Urothelium cell line (cell line): ENCODE measurements at regions not wholly inside any gene's neighbourhood (a gene's known extent, or its start where the extent isn't known, plus 50 kb on each side); places are given as distances from the start of the nearest gene placed in this dataset.
"Not testable (repeated sequence)": the region's sequence is repeated elsewhere in the genome, so short reads cannot be mapped to it uniquely, and the experiment has no call there.

Experiments used
- DNase-seq: peaks from one replicate; pipeline ENCODE4 v3.0.0; 2011; ENCODE audit warnings: low spot score, mixed read lengths
- FAIRE-seq: peaks from 2 replicates; lab custom pipeline; 2011; peaks lifted over from hg19 to GRCh38; lab: Jason Lieb, UNC

DNA sequence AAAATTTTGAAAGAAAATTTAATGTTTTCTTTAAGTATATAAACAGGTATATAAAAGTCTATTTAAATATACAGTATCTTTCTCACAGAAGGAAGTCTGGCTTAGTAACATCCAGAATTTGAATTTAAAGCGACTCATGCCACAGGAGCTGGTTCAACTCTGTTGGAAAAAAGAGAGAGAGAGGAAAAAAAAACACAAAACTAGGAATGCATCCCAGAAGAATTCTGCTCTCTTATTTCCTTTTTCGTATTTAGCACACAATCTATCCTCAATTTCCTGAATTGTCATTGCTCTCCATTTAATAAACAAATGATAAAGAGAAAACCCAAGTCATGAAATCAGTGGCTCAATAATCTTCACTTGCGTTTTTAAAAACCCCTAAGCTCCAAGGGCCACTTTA lies 107.5 kb upstream of the SCAF8 start:
- no peak for FAIRE-seq
- DNase-seq = no peak

DNA sequence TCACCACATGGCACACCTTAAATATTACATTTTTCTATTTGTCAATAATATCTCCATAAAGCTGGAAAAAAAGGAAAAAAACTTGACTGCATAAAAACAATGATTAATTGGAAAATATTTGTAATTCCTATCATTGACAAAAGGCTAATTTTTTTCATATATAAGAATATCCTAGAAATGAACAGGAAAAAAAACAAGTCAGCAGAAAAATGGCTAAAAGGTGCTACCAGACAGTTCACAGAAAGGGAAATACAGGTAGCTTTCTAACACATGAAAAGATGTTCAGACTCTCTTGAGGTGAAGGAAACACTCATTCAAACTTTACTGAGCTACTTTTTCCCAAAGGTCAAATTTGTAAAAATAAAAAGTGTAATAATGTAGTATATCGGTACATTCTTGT lies 104.1 kb upstream of the SCAF8 start:
- DNase-seq (no peak), FAIRE-seq (no peak)

DNA sequence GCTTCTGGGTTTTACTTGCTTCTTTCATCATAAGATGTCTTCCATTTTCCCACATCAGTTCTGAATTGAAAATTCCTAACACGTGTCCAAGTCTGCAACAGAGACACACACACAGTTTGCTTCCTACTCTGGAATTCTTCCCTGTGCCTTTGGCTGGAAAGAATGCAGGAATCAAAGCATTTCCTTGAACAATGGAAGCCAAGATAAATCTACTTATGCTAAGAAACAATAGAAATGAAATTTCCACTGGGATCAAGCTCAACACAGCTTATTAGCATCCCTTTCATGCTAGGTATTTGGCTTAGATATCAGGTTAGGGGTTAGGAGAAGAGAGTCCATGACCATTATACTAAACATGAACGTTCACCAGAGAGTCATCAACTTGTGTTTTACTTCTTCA lies 101.1 kb upstream of the SCAF8 start:
- FAIRE-seq = no peak

DNA sequence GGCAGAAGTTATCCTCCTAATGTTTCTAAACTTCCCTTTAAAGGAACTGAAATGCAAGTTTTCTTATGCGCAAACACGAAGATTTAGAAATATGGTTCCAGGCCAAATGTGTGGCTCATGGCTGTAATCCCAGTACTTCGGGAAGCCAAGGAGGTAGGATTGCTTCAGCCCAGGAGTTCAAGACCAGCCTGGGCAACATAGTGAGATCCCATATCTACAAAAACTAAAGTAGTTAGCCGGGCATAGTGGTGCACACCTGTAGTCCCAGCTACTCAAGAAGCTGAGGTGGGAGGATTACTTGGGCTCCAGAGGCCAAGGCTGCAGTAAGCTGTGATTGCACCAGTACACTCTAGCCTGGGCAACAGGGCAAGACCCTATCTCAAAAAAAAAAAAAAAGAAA lies 95.8 kb upstream of the SCAF8 start:
- DNase-seq = no peak
- no peak for FAIRE-seq

More for the DNA sequence above, 101.1 kb upstream of the SCAF8 start:
- no peak for DNase-seq

DNA sequence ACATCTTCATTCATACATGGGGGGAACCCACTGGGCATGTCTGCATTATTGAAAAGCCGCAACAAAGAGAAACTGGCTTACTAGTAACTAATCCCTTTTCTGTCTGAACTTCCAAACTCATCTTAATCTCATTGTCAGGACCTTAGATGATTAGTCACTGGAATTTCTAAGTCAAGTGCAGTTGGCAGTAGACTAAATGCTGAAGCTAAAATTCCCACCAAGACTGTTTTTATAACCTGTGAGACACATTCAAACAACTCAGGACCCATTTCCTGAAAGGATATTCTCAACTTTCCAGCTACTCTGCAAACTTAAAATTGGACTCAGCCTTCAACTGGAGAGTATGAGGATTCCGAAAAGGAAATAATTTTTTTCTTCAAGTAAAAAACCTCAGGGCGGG lies 94.8 kb upstream of the SCAF8 start:
- no peak for FAIRE-seq
- DNase-seq = no peak

DNA sequence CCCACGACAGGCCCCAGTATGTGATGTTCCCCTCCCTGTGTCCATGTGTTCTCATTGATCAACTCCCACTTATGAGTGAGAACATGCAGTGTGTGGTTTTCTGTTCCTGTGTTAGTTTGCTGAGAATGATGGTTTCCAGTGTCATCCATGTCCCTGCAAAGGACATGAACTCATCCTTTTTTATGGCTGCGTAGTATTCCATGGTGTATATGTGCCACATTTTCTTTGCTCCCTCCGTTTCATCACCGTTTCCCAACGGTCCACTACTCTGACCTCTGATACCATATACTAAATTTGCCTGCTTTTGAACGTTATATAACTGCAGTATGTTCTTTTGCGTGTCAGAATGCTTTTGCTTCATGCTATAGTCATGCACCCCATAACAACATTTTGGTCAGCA lies 94.0 kb upstream of the SCAF8 start:
- DNase-seq, FAIRE-seq: not testable (repeated sequence)

DNA sequence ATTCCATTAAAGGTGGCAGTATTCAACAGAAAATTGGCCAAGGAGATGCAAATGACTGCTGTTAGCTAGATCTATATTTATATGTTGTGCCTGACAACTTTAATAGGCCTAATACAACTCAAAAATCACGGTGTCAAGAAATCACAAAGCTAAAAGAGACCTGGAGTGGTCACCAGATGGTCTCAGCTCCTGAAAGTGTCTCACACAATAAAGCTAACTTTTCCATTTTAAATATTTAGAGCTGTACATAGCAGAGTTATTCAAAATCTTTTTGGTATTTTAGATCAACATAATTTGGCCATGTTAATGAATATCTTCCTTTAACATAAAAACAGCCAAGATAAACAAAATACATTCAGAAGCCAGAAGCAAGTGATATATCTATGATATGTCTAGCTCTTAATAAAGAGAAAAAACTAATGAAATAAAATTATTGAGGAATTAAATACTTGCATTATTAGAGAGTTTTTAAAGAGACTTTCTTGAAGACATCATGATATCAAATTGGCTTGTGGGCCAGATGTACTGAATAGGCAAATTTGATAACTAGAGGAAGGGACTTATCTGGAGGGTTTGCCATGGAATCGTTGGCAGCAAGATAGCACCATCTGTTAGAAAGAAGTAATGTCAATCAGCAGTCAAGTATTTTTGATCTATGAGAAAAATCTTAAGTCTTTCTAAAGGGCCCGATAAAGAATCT lies 84.9 kb upstream of the SCAF8 start:
- FAIRE-seq (no peak), DNase-seq (no peak)

DNA sequence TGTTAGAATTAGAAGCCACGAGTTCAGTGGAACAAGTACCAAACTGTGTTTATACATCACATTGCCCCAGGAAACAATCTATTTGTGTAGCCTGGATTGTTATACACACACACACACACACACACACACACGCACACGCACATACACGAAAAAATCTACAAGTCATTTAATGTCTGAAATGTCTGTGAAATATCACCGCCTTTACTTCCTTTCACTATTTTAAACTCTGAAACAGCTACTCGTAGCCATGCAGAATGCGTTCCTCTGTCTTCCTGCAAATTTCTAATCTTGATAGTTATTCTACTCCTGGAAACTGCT lies 84.4 kb upstream of the SCAF8 start:
- FAIRE-seq (peak; percentile 9), DNase-seq (no peak)

DNA sequence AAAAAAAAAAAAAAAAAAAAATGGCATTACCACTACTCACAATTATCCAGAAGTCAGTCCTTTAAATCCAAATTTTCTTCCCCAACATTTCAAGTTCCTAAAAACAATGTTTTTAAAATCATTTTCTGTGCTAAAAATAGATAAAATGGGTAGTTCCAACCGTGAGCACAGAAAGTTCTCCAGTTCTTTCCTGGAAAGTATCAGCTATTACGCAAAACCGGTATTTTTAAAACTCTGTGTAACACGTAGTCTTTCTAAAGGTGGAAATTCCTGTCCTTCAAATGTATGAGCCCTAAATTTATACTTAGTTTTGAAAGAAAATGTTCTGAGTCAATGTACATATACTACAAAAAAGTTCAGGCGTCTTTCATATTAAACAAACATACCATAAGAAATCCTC lies 83.5 kb upstream of the SCAF8 start:
- no peak for DNase-seq
- no peak for FAIRE-seq

DNA sequence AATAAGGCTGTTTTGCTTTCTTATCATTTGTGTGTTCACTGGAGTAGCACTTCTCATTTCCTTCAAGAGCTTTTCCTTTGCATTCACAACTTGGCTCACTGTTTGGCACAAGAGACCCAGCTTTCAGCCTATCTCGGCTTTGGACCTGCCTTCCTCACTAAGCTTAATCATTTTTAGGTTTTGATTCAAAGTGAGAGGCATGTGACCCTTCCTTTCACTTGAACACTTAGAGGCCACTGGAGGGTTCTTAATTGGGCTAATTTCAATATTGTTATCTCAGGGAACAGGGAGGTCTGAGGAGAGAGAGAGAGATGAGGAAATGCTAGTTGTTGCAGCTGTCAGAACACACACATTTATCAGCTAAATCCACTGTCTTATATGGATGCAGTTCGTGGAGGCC lies 82.9 kb upstream of the SCAF8 start:
- no peak for FAIRE-seq
- DNase-seq = no peak

DNA sequence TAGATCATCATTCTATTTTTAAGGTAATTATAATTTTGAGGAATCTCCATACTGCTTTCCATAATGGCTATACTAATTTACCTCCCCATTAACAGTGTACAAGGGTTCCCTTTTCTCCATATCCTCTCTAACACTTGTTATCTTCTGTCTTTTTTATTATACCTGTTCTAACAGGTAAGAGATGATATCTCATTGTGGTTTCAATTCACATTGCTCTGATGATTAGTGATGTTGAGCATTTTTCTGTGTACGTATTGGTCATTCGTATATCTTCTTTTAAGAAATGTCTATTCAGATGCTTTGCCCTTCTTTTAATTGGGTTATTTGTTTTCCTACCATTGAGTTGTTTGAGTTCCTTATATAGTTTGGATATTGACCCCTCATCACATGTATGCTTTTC lies 81.6 kb upstream of the SCAF8 start:
- DNase-seq (no peak), FAIRE-seq (no peak)

DNA sequence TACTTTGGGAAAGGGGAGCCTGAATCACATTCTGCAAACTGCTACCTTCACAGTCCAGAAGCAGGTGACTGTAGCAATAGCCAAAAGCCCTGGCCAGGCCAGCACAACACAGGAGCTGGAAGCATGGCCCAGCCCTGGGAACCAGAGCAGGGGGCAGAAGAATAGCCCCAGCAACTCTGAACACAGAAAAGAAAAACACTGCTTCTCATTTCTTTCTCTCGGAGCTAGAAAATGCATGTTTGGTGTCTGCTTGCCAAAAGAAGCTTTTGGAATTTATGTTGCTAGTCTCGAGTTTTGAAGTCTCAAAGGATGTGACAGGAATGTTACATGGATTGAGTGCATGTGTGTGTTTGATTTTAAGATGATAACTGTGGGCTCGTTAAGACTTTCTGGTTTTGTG lies 79.8 kb upstream of the SCAF8 start:
- no peak for FAIRE-seq
- no peak for DNase-seq

DNA sequence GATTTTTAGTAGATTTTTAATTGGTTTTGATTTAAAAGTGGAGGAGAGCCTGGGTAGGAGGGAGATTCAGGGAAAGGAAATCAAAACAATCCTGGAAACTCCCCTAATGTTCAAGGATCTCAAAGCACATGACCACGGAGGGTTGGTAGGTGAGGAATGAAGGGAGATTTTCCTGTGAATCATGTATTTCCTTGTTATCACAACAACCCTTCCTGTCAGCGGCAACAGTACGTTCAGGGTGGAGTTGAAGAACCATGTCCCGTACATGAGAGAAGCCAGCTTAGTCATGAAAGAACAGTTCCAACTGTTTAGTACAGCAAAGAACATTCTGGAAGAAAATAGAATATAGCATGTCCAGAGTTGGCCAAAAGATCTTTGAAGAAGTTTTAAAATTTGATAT lies 79.4 kb upstream of the SCAF8 start:
- no peak for FAIRE-seq
- peak; percentile 17 for DNase-seq

DNA sequence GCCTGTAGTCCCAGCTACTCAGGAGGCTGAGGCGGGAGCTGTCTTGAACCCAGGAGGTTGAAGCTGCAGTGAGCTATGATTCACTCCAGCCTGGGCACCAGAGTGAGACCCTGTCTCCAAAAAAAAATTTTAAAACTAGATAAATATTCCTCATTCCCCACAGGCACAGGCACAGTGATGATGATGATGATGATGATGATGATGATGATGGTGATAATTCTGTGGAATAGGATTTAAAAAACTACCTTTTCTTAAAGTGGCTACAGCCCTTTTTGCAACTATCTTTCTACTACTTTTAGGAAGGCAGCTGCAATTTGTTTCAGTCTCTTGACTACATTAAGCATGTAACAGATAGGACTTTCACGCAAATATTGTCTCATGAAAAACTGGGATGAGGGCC lies 76.6 kb upstream of the SCAF8 start:
- FAIRE-seq (no peak), DNase-seq (no peak)

DNA sequence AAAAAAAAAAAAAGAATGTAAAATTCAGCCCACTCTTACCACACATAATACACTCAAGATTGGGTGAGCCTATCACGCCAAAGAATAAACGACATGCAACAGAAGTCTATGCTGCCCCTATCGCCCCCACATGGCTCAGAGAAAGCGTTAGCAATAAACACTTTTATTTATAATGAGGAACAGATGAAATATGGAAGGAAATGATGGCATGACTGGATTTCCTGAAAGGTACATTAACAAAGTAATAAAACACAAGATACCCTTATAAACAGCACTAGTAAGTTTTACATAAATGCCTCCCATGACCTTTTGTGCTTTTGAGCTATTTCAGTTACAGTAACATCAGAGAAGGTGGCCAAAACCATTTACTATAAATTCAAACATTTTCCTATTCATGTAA lies 71.4 kb upstream of the SCAF8 start:
- no peak for FAIRE-seq
- DNase-seq = no peak

DNA sequence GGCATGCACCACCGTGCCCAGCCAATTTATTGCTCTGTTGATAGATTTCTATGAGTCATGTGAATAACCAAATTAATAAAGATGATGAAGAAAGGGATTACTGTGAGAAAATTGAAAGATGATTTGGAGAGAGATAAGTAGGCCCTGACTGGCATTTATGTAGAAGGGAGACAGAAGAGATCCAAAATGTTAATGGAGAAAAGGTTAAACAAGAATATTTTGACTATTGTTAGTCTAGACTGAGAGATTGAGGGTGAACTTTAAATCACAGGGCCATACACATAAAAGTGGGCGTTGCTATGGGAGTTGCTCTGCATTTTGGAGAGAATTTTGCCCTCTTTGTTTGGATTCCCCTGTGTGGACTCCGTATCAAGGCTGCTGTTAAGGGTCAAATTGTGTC lies 68.9 kb upstream of the SCAF8 start:
- FAIRE-seq = no peak
- no peak for DNase-seq

DNA sequence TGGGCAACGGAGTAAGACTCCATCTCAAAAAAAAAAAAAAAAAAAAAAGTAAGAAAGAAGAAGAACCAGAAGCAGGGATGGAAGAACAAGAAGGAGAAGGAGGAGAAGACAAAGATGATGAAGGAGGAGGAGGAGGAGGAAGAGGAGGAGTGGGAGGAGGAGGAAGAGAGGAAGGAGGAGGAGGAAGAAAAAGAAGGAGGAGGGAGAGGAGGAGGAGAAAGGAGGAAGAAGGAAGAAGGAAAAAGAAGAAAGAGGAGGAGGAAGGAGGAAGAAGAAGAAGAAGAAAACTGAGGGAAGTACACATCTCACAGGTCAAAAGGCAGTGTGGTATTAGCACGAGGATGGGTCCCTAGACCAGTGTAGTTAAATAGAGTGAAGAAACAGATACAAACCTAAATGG lies 65.1 kb upstream of the SCAF8 start:
- FAIRE-seq (no peak), DNase-seq (no peak)

DNA sequence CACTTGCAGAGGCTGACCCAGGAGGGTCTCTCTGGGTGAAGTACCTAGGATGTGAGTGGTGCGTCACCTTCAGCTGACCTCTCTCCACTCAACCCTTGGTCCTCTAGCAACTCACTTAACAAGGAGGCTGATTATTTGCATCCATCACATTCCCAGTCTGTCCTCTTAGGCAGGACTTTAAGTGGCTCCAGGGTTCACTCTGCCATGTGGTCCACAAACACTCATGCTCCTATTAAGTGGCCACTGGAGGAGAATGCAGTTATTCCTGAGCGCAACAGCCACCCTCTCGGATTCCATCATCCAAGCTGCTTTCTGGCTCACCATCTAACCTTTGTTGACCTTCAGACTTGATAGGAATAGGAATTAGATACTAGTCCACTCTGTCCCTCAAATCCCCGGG lies 61.1 kb upstream of the SCAF8 start:
- no peak for DNase-seq
- FAIRE-seq = no peak

DNA sequence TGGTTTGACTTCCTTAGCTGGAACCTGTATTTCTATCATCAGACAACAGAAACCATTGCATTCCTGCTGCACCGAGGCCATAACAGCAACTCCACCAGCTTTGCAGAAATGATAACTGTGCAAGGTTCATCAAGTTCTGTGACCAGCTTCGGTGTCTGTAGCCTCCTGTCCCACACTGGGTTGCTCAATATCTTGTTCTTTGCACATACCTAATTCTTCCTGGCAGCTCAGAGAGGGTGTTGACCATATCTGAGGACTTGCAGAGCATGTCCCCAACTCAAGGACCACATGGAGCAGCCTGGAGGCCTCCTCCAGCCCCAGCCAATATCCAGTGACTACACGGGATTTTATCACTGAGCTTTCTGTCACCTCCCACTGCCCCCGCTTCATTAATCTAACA lies 59.3 kb upstream of the SCAF8 start:
- FAIRE-seq = no peak
- DNase-seq = no peak

DNA sequence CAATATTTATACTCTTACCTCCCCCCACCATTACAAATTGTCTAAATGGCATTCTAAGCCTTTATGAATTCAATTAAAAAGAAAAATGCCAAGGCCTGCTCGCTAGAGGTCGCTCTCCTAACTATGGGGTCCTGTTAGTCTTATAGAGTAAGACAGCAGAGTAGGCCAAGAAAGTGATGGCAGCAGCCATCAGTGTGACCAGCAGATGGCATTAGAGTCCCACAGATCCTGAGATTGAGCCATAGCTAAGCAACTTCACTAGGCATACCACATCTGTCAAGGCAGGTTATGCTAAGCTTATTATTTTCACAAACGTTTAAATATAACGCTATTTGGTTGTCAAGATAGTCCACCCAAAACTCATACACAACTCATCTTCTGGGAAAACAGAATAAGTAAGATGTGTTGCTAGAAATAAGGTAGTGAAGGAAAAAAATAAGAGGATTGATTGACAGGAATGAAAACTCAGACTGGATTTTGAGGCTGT lies 57.6 kb upstream of the SCAF8 start:
- peak; percentile 89 for DNase-seq
- FAIRE-seq = peak; percentile 42

DNA sequence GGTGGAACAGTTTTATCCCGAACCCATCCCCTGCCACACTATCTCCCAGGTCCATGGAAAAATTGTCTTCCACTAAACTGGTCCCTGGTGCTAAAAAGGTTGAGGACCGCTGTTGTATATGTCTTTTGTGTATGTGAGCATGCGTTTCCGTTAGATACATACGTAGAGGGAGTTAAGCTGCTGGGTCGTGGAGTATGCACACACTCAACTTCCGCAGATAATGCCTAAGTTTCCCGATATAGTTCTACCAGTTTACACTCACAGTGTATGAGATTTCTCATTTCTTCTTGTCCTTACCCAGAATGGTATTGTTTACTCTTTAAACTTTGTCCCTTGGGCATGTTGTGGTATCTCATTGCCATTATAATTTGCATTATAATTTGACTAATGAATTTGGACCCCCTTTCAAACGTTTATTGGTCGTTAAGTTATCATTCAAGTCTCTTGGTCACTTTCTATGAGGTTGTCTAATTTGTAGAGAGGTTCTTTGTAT lies 50.5 kb upstream of the SCAF8 start:
- DNase-seq (no peak), FAIRE-seq (no peak)
